NB4 (cell line): ENCODE measurements at regions not wholly inside any gene's neighbourhood (a gene's known extent, or its start where the extent isn't known, plus 50 kb on each side); places are given as distances from the start of the nearest gene placed in this dataset.
"Not testable (repeated sequence)": the region's sequence is repeated elsewhere in the genome, so short reads cannot be mapped to it uniquely, and the experiment has no call there.

Experiments
- POLR2A ChIP-seq: IDR thresholded peaks from 2 replicates; pipeline ENCODE4 v1.6.1; 2011; ENCODE audit warnings: mild to moderate bottlenecking; ENCODE audit not compliant: insufficient read length; ENCODE audit errors: extremely low read depth
- TF ChIP-seq, protein P1 (sequence below): IDR thresholded peaks from one replicate; pipeline ENCODE4 v1.5.1; 2012; ENCODE audit warnings: low read depth, low read length

DNA sequence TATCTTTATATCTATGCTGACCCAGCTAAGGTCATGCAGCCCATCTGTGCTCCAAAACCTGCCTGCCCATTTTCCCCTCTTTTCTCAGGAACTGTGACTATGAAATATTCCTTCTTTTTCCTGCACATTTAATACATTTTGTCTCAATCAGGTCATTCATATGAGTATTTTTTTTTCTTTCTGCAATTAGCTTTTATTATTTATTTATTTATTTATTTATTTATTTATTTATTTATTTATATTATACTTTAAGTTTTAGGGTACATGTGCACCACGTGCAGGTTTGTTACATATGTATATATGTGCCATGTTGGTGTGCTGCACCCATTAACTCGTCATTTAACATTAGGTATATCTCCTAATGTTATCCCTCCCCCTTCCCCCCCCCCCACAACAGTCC lies 421.7 kb upstream of the PODXL start:
- TF ChIP-seq, protein P1, sequence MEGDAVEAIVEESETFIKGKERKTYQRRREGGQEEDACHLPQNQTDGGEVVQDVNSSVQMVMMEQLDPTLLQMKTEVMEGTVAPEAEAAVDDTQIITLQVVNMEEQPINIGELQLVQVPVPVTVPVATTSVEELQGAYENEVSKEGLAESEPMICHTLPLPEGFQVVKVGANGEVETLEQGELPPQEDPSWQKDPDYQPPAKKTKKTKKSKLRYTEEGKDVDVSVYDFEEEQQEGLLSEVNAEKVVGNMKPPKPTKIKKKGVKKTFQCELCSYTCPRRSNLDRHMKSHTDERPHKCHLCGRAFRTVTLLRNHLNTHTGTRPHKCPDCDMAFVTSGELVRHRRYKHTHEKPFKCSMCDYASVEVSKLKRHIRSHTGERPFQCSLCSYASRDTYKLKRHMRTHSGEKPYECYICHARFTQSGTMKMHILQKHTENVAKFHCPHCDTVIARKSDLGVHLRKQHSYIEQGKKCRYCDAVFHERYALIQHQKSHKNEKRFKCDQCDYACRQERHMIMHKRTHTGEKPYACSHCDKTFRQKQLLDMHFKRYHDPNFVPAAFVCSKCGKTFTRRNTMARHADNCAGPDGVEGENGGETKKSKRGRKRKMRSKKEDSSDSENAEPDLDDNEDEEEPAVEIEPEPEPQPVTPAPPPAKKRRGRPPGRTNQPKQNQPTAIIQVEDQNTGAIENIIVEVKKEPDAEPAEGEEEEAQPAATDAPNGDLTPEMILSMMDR, result not testable (repeated sequence)
- TF ChIP-seq POLR2A, result not testable (repeated sequence)
